HEK293 (cell line): ENCODE measurements at regions not wholly inside any gene's neighbourhood (a gene's known extent, or its start where the extent isn't known, plus 50 kb on each side); places are given as distances from the start of the nearest gene placed in this dataset.

Experiments used
- CTCF ChIA-PET: fragments of 350-600 bp; formaldehyde crosslinking; extraction: SDS; loops from one replicate; lab custom pipeline; 2021; ENCODE audit warnings: antibody characterized with exemption; lab: Yijun Ruan, JAX
- POLR2A ChIA-PET: fragments of 300-600 bp; formaldehyde crosslinking; extraction: SDS; loops from one replicate; lab custom pipeline; 2020; ENCODE audit warnings: antibody characterized with exemption, inconsistent platforms; lab: Yijun Ruan, JAX
- H3K27ac ChIP-seq: fragments of 200-500 bp; sonication (Bioruptor generic); 2 replicates; pipeline ENCODE4 v1.5.1; 2014; ENCODE audit warnings: low read depth, low read length, control low read depth, inconsistent platforms; ENCODE audit errors: extremely low read depth
- H3K36me3 ChIP-seq, 2 experiments: fragments of 200-500 bp in 1 of 2; sonication (Bioruptor generic) in 1 of 2; 1 replicate in 1 of 2; 2 replicates in 1 of 2; pipeline ENCODE4 v1.5.1; 2014 to 2017; ENCODE audit warnings: inconsistent platforms in 2 of 2, low read length in 2 of 2; ENCODE audit not compliant: control insufficient read depth in 2 of 2, insufficient read depth in 1 of 2
- H3K4me1 ChIP-seq: fragments of 200-500 bp; sonication (Bioruptor generic); 2 replicates; pipeline ENCODE4 v1.5.1; 2014; ENCODE audit warnings: mild to moderate bottlenecking, low read length, inconsistent platforms; ENCODE audit not compliant: control insufficient read depth, insufficient read depth
- H3K4me3 ChIP-seq: 2 replicates; pipeline ENCODE4 v1.5.1; 2011; ENCODE audit warnings: low read depth, mild to moderate bottlenecking, control low read depth, low read length, moderate library complexity
- H3K9me3 ChIP-seq: fragments of 200-500 bp; sonication (Bioruptor generic); 2 replicates; pipeline ENCODE4 v1.5.1; 2014; ENCODE audit warnings: low read depth, low read length, inconsistent platforms; ENCODE audit not compliant: control insufficient read depth, insufficient read depth
- GLIS2 ChIP-seq: fragments of 450-650 bp; formaldehyde crosslinking; IDR thresholded peaks from 2 replicates; pipeline ENCODE4 v1.5.1; 2016; ENCODE audit warnings: missing biosample characterization, missing genetic modification characterization
- HOXD13 ChIP-seq: sonication (generic); formaldehyde crosslinking; IDR thresholded peaks from 2 replicates; pipeline ENCODE4 v1.8.0; 2022; ENCODE audit warnings: missing genetic modification reagents, borderline replicate concordance
- KLF16 ChIP-seq: fragments of 450-650 bp; formaldehyde crosslinking; IDR thresholded peaks from 2 replicates; pipeline ENCODE4 v1.5.1; 2017; ENCODE audit warnings: missing biosample characterization, missing genetic modification characterization
- MYNN ChIP-seq: fragments of 450-650 bp; formaldehyde crosslinking; IDR thresholded peaks from 2 replicates; pipeline ENCODE4 v1.5.1; 2016; ENCODE audit warnings: missing biosample characterization, missing genetic modification characterization, borderline replicate concordance
- SP3 ChIP-seq: fragments of 450-650 bp; formaldehyde crosslinking; IDR thresholded peaks from 2 replicates; pipeline ENCODE4 v1.5.1; 2016; ENCODE audit warnings: missing biosample characterization, missing genetic modification characterization
- ZBTB21 ChIP-seq: fragments of 450-650 bp; formaldehyde crosslinking; IDR thresholded peaks from 2 replicates; pipeline ENCODE4 v1.5.1; 2017; ENCODE audit warnings: missing biosample characterization, missing genetic modification characterization
- ZFP69B ChIP-seq: fragments of 450-650 bp; formaldehyde crosslinking; IDR thresholded peaks from 2 replicates; pipeline ENCODE4 v1.5.1; 2016; ENCODE audit warnings: missing biosample characterization, missing genetic modification characterization
- ZNF169 ChIP-seq: fragments of 450-650 bp; formaldehyde crosslinking; IDR thresholded peaks from 2 replicates; pipeline ENCODE4 v1.5.1; 2016; ENCODE audit warnings: missing biosample characterization, missing genetic modification characterization
- ZNF174 ChIP-seq: fragments of 450-650 bp; formaldehyde crosslinking; IDR thresholded peaks from 2 replicates; pipeline ENCODE4 v1.5.0; 2017; ENCODE audit warnings: missing biosample characterization, mild to moderate bottlenecking, missing genetic modification characterization
- ZNF211 ChIP-seq: fragments of 450-650 bp; formaldehyde crosslinking; IDR thresholded peaks from 2 replicates; pipeline ENCODE4 v1.5.1; 2016; ENCODE audit warnings: low read depth, missing biosample characterization, missing genetic modification characterization
- ZNF274 ChIP-seq, 2 experiments: fragments of 200-500 bp in 1 of 2; fragments of 450-650 bp in 1 of 2; sonication (Bioruptor generic) in 1 of 2; formaldehyde crosslinking in 1 of 2; IDR thresholded peaks; 2 replicates each; pipeline versions ENCODE4 v1.5.1 to v1.6.1; 2014 to 2016; ENCODE audit warnings: borderline replicate concordance in 1 of 2, inconsistent platforms in 1 of 2, low read length in 1 of 2, missing biosample characterization in 1 of 2, missing genetic modification characterization in 1 of 2
- ZNF350 ChIP-seq: fragments of 450-650 bp; formaldehyde crosslinking; IDR thresholded peaks from 2 replicates; pipeline ENCODE4 v1.5.0; 2017; ENCODE audit warnings: missing biosample characterization, mild to moderate bottlenecking, missing genetic modification characterization
- ZNF354C ChIP-seq: fragments of 450-650 bp; formaldehyde crosslinking; IDR thresholded peaks from 2 replicates; pipeline ENCODE4 v1.5.1; 2016; ENCODE audit warnings: missing biosample characterization, missing genetic modification characterization, low read depth, borderline replicate concordance
- ZNF473 ChIP-seq: fragments of 450-650 bp; formaldehyde crosslinking; IDR thresholded peaks from 2 replicates; pipeline ENCODE4 v1.5.1; 2017; ENCODE audit warnings: missing biosample characterization, missing genetic modification characterization
- ZNF48 ChIP-seq: fragments of 450-650 bp; formaldehyde crosslinking; IDR thresholded peaks from 2 replicates; pipeline ENCODE4 v1.5.1; 2016; ENCODE audit warnings: missing biosample characterization, missing genetic modification characterization
- ZNF514 ChIP-seq: fragments of 450-650 bp; formaldehyde crosslinking; IDR thresholded peaks from 2 replicates; pipeline ENCODE4 v1.5.1; 2016; ENCODE audit warnings: missing biosample characterization, missing genetic modification characterization
- ZNF561 ChIP-seq: fragments of 450-650 bp; IDR thresholded peaks from 2 replicates; pipeline ENCODE4 v1.5.1; 2018; ENCODE audit warnings: missing biosample characterization, missing genetic modification characterization, borderline replicate concordance
- ZNF621 ChIP-seq: fragments of 450-650 bp; formaldehyde crosslinking; IDR thresholded peaks from 2 replicates; pipeline ENCODE4 v1.5.1; 2017; ENCODE audit warnings: missing biosample characterization, missing genetic modification characterization
- ZNF701 ChIP-seq: fragments of 450-650 bp; formaldehyde crosslinking; IDR thresholded peaks from 2 replicates; pipeline ENCODE4 v1.5.1; 2016; ENCODE audit warnings: missing biosample characterization, missing genetic modification characterization
- TF ChIP-seq, protein P1 (sequence below): fragments of 450-650 bp; formaldehyde crosslinking; IDR thresholded peaks from 2 replicates; pipeline ENCODE4 v1.5.1; 2016; ENCODE audit warnings: missing biosample characterization, missing genetic modification characterization, borderline replicate concordance
- TF ChIP-seq, protein P2 (sequence below): fragments of 450-650 bp; formaldehyde crosslinking; IDR thresholded peaks from 2 replicates; pipeline ENCODE4 v1.5.1; 2016; ENCODE audit warnings: missing biosample characterization, missing genetic modification characterization
- TF ChIP-seq, protein P3 (sequence below): fragments of 450-650 bp; formaldehyde crosslinking; IDR thresholded peaks from 2 replicates; pipeline ENCODE4 v1.5.1; 2016; ENCODE audit warnings: missing biosample characterization, missing genetic modification characterization
- TF ChIP-seq, protein P4 (sequence below): fragments of 450-650 bp; formaldehyde crosslinking; IDR thresholded peaks from 2 replicates; pipeline ENCODE4 v1.5.1; 2016; ENCODE audit warnings: missing biosample characterization, missing genetic modification characterization

DNA sequence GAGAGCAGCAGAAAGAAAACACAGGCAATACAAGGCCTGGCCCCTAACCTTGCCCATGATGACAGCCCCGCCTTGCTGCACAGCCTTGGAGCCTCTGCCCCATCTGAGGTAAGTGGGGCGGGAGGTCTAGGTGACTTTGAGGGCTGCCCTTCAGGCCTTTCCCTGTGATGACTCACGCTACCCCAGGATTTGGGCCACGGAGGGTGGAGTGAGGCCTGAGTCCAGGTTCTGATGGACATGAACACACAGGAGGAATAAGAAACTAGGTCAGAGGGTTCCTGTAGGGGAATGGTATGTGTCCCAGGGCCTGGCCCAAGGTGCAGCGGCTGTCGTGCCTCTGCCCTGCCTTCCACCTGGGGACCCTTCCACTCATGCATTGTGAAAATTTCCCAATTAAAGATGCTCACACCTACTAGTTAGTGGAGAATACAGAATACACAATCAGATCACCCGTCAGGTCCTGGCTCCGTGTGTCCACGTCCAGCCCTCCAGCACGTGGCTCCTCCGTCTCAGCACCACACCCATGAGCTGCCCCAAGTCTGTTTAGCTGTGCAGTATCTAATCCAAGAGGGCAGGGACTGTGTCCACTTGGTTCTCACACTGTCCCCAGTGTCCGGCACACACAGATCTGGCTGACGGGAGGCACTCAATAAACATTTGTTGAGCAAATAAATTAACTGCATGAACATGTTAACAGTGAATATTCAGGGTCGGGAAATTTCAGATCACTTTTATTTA, 111.0 kb downstream of the CHST1 start:
- H3K4me1 ChIP-seq = no peaks in the 10 kb centered on the region
- H3K27ac ChIP-seq = no peak overlapping the region
- no peak overlapping the region for H3K4me3 ChIP-seq
- ChIA-PET CTCF (interaction anchor here (0.7 to 1.1 kb wide), 3 partner anchors 43 to 217 kb away, joined by 3 read pairs; no protein-coding TSS in a partner anchor), POLR2A (no interaction called here)
- H3K9me3 ChIP-seq = no peaks in the 10 kb centered on the region
- TF ChIP-seq ZNF621 (tag by site-specific recombination) (no peak), SP3 (tag by site-specific recombination) (no peak), ZNF169 (tag by site-specific recombination) (no peak), ZNF701 (no peak), ZNF473 (tag by site-specific recombination) (no peak), KLF16 (tag by site-specific recombination) (no peak), ZNF350 (no peak)
- TF ChIP-seq, protein P1, sequence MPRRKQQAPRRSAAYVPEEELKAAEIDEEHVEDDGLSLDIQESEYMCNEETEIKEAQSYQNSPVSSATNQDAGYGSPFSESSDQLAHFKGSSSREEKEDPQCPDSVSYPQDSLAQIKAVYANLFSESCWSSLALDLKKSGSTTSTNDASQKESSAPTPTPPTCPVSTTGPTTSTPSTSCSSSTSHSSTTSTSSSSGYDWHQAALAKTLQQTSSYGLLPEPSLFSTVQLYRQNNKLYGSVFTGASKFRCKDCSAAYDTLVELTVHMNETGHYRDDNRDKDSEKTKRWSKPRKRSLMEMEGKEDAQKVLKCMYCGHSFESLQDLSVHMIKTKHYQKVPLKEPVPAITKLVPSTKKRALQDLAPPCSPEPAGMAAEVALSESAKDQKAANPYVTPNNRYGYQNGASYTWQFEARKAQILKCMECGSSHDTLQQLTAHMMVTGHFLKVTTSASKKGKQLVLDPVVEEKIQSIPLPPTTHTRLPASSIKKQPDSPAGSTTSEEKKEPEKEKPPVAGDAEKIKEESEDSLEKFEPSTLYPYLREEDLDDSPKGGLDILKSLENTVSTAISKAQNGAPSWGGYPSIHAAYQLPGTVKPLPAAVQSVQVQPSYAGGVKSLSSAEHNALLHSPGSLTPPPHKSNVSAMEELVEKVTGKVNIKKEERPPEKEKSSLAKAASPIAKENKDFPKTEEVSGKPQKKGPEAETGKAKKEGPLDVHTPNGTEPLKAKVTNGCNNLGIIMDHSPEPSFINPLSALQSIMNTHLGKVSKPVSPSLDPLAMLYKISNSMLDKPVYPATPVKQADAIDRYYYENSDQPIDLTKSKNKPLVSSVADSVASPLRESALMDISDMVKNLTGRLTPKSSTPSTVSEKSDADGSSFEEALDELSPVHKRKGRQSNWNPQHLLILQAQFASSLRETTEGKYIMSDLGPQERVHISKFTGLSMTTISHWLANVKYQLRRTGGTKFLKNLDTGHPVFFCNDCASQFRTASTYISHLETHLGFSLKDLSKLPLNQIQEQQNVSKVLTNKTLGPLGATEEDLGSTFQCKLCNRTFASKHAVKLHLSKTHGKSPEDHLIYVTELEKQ (tag by site-specific recombination) = no peak
- no peaks in the 10 kb centered on the region for H3K36me3 ChIP-seq

DNA sequence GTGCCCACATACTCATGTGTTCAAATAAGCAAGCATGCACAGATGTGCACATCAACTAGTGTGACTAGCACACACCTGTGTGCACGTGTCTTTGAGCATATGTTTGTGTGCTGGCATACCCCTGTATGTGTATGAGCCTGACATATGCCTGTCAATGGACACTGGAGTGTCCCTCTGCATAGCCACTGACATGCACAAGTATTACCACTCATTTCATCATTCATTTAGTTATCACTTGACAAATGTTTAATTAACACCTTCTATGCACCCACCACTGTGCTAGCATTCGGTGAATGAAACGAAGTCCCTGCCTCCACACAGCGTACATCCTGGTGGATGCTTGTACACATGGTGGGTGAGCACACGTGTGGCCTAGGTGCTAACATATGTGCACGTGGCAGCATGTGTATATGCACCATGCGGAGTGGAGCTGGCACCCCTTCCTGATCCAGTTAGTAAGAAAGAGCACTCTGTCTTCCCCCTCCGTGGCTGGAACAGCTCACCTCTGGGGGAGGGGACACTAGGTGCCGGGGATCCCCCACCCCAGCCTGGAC, 112.0 kb downstream of the CHST1 start:
- CTCF ChIA-PET = no interaction called here
- Histone ChIP-seq H3K36me3 (no peaks in the 10 kb centered on the region), H3K4me1 (no peaks in the 10 kb centered on the region), H3K4me3 (no peak overlapping the region), H3K9me3 (no peaks in the 10 kb centered on the region), H3K27ac (no peak overlapping the region)
- POLR2A ChIA-PET = no interaction called here
- TF ChIP-seq ZNF621 (tag by site-specific recombination) (no peak), ZBTB21 (tag by site-specific recombination) (no peak), ZNF274 (IDR thresholded peaks at IDR 0.05; ENCODE audit: low read length) (no peak), ZNF274 (tag by site-specific recombination; IDR thresholded peaks at IDR 0.05; ENCODE audit: borderline replicate concordance) (no peak), MYNN (tag by site-specific recombination) (no peak), ZNF211 (tag by site-specific recombination) (no peak), ZNF354C (no peak), GLIS2 (tag by site-specific recombination) (no peak), ZNF514 (tag by site-specific recombination) (no peak), HOXD13 (no peak), ZNF48 (tag by site-specific recombination) (no peak), ZFP69B (tag by site-specific recombination) (no peak), ZNF174 (tag by site-specific recombination) (no peak), ZNF561 (tag by site-specific recombination) (no peak)
- TF ChIP-seq, protein P2, sequence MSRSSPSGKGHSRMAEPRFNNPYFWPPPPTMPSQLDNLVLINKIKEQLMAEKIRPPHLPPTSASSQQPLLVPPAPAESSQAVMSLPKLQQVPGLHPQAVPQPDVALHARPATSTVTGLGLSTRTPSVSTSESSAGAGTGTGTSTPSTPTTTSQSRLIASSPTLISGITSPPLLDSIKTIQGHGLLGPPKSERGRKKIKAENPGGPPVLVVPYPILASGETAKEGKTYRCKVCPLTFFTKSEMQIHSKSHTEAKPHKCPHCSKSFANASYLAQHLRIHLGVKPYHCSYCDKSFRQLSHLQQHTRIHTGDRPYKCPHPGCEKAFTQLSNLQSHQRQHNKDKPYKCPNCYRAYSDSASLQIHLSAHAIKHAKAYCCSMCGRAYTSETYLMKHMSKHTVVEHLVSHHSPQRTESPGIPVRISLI (tag by site-specific recombination) = no peak
- TF ChIP-seq, protein P3, sequence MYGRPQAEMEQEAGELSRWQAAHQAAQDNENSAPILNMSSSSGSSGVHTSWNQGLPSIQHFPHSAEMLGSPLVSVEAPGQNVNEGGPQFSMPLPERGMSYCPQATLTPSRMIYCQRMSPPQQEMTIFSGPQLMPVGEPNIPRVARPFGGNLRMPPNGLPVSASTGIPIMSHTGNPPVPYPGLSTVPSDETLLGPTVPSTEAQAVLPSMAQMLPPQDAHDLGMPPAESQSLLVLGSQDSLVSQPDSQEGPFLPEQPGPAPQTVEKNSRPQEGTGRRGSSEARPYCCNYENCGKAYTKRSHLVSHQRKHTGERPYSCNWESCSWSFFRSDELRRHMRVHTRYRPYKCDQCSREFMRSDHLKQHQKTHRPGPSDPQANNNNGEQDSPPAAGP (tag by site-specific recombination) = no peak
- TF ChIP-seq, protein P4, sequence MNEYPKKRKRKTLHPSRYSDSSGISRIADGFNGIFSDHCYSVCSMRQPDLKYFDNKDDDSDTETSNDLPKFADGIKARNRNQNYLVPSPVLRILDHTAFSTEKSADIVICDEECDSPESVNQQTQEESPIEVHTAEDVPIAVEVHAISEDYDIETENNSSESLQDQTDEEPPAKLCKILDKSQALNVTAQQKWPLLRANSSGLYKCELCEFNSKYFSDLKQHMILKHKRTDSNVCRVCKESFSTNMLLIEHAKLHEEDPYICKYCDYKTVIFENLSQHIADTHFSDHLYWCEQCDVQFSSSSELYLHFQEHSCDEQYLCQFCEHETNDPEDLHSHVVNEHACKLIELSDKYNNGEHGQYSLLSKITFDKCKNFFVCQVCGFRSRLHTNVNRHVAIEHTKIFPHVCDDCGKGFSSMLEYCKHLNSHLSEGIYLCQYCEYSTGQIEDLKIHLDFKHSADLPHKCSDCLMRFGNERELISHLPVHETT = no peak
